Heart left ventricle (tissue), 13 donors: ENCODE measurements at regions not wholly inside any gene's neighbourhood (a gene's known extent, or its start where the extent isn't known, plus 50 kb on each side); places are given as distances from the start of the nearest gene placed in this dataset.

Experiments
- POLR2A ChIP-seq, 2 donors: fragments of 450-650 bp; IDR thresholded peaks; one replicate each; pipeline ENCODE4 v1.6.1; 2017; ENCODE audit warnings: antibody characterized with exemption in 2 of 2, mild to moderate bottlenecking in 2 of 2, moderate library complexity in 2 of 2
- TF ChIP-seq, protein P1 (sequence below), 12 donors: fragments of 200-600 bp; sonication (generic) in 4 of 12; IDR thresholded peaks; one replicate each; pipeline versions ENCODE4 v1.5.0 to v1.8.0; 2018 to 2022; ENCODE audit warnings: antibody characterized with exemption in 12 of 12, mild to moderate bottlenecking in 5 of 12
- donor health status: ischemic (EF 13 %, LVEDD 7.1; RV severe dilation, severe dysfunction).
- donor health status: DM: no; HTN: yes; CAD: no.
- donor health status: DM: no; HTN: no; CAD: no.
- donor health status: ischemic (EF 25% LVEDD 6.9; RV normal size, moderate dysfunction).
- donor health status: ischemic (EF 25% LVEDD 5.7; RV mildly dilated, moderate dysfunction).
- donor health status: ischemic (EF 35%, LVEDD 5.7; RV mildly dilated, moderate dysfunction).
- donor health status: nonischemic (EF 11% LVEDD 7.7; RV severe dilation, severe dysfunction).
- donor health status: DM: yes; HTN: yes; CAD: no.
- donor health status: PGD.
- donor health status: ischemic (EF 29% LVEDD 5.4; RV normal size, mild dysfunction).
- donor health status: nonischemic (EF 23%, LVEDD 6.1; RV moderate dilation, normal function).

DNA sequence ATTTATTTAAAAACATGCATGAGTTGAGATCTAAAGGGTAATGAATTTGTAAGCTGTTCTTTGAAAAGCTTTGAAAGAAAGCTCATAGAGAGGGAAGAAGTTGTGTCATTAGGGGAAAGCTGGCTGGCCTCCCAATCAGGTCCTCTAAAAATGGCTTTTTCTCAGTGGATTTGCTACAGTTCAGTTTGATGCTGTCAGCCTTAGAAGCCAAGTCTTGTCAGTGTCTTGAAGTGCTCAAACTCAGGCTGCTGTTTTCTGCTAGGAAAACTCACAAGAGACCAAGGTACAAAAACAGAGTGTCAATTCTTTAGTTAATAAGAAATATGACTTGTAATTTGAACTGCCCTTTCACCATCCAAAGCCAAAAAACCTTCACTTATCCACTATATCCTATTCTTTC lies 243.8 kb downstream of the OTOL1 start:
- TF ChIP-seq, protein P1, sequence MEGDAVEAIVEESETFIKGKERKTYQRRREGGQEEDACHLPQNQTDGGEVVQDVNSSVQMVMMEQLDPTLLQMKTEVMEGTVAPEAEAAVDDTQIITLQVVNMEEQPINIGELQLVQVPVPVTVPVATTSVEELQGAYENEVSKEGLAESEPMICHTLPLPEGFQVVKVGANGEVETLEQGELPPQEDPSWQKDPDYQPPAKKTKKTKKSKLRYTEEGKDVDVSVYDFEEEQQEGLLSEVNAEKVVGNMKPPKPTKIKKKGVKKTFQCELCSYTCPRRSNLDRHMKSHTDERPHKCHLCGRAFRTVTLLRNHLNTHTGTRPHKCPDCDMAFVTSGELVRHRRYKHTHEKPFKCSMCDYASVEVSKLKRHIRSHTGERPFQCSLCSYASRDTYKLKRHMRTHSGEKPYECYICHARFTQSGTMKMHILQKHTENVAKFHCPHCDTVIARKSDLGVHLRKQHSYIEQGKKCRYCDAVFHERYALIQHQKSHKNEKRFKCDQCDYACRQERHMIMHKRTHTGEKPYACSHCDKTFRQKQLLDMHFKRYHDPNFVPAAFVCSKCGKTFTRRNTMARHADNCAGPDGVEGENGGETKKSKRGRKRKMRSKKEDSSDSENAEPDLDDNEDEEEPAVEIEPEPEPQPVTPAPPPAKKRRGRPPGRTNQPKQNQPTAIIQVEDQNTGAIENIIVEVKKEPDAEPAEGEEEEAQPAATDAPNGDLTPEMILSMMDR (IDR thresholded peaks at IDR 0.05) = no peak
- TF ChIP-seq POLR2A (IDR thresholded peaks at IDR 0.05) = no peak
